AG04449 (cell line): ENCODE measurements at regions not wholly inside any gene's neighbourhood (a gene's known extent, or its start where the extent isn't known, plus 50 kb on each side); places are given as distances from the start of the nearest gene placed in this dataset.
"Not testable (repeated sequence)": the region's sequence is repeated elsewhere in the genome, so short reads cannot be mapped to it uniquely, and the experiment has no call there.

Source experiments
- CTCF ChIA-PET: fragments of 350-600 bp; formaldehyde crosslinking; extraction: SDS; loops from one replicate; lab custom pipeline; 2021; ENCODE audit warnings: antibody characterized with exemption; lab: Yijun Ruan, JAX
- POLR2A ChIA-PET: fragments of 400-600, 350-600 bp; formaldehyde crosslinking; extraction: SDS; loops from one replicate; lab custom pipeline; 2020; ENCODE audit warnings: antibody characterized with exemption, inconsistent platforms; lab: Yijun Ruan, JAX
- DNase-seq: peaks from one replicate; pipeline ENCODE4 v3.0.0-alpha.2; 2010; ENCODE audit warnings: low read depth, low spot score
- H3K4me3 ChIP-seq: 2 replicates; pipeline ENCODE4 v1.5.1; 2011; ENCODE audit warnings: low read depth, mild to moderate bottlenecking, control low read depth, low read length
- CTCF ChIP-seq: IDR thresholded peaks from one replicate; pipeline ENCODE4 v1.5.1; 2011; ENCODE audit warnings: mild to moderate bottlenecking, moderate library complexity, low read length, control low read depth, inconsistent platforms; ENCODE audit not compliant: insufficient read depth; ENCODE audit errors: missing control alignments

- no peak for TF ChIP-seq CTCF
- ChIA-PET POLR2A (no interaction called here), CTCF (interaction anchor here (1.4 kb wide), 2 partner anchors 16 to 21 kb away, joined by 3 to 4 read pairs; no protein-coding TSS in a partner anchor)
- DNase-seq: no peak
- no peak overlapping the region for H3K4me3 ChIP-seq
Observed at GRCh38 chr9:18275313-18275990, 198.5 kb upstream of the ADAMTSL1 start.

DNA sequence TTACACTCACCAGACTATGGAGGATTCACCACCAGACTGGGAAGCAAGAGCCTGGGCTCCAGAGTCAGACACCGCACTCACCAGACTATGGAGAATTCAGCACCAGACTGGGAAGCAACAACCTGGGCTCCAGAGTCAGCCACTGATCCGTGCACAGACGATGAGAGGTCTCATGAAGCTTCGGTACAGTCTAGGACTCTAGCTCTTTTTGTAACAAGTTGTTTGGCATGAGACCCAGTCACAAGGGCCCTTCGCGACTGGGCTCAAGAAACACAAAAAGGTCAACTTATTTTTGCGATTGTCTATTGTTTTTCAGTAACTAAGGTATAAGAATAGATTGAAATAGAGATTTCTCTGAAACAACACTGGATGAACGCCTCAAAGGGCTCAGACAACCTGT is 192.7 kb upstream of the ADAMTSL1 start:
- ChIA-PET CTCF (no interaction called here), POLR2A (no interaction called here)
- no peak for TF ChIP-seq CTCF
- H3K4me3 ChIP-seq: no peak overlapping the region
- no peak for DNase-seq

GRCh38 chr9:18294229-18294628 is 179.7 kb upstream of the ADAMTSL1 start:
- ChIA-PET CTCF (interaction anchor here (1.1 to 2.2 kb wide), 3 partner anchors 39 to 734 kb away, joined by 3 to 7 read pairs (median 6); no protein-coding TSS in a partner anchor), POLR2A (no interaction called here)
- H3K4me3 ChIP-seq: no peak overlapping the region
- DNase-seq: no peak
- no peak for TF ChIP-seq CTCF

DNA sequence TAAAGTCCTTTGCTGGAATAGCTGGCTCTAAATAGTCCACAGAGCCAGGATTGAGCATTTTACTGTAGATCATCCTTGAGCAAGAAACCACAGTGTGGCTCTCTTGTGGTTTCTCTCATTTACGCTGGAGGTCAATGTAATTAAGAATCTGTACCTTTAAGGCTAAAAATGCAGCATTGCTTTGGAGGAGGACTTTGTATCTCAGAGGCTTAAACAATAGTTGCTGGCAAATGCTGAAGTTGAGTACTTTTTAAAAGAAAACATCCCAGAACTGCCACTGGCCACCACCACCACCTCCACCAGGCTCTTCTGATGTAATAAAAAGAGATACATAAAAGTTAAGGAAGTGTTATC is 177.3 kb upstream of the ADAMTSL1 start:
- ChIA-PET CTCF (no interaction called here), POLR2A (no interaction called here)
- no peak for TF ChIP-seq CTCF
- no peak for DNase-seq
- no peak overlapping the region; the same call in 1 of the 2 replicates for H3K4me3 ChIP-seq

GRCh38 chr9:18297056-18297841 is 176.7 kb upstream of the ADAMTSL1 start:
- CTCF ChIA-PET: interaction anchor here (1.0 to 1.1 kb wide), 2 partner anchors 9 to 26 kb away, joined by 3 read pairs; no protein-coding TSS in a partner anchor
- peak overlapping the region; percentile 24; the same call in 1 of the 2 replicates for H3K4me3 ChIP-seq
- POLR2A ChIA-PET: no interaction called here
- no peak for TF ChIP-seq CTCF
- peak; percentile 3 for DNase-seq

DNA sequence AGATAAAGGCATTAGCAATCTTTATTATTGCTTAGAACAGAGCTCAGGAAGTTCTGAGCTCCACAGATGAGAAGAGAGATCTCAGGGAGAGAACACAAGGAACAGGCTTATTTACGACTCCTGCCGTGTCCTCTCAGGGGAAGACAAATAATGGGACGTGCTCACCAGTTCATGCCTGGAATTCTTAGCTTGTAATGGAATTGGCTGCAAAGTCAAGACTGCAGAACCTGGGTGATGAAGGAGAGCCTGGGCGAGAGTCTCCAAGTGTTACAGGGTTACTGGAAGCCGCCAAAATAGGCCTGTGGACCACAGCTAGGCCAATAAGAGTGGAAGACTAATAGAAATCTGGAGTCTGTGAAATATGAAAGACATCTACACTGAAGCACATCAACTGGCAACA is 174.5 kb upstream of the ADAMTSL1 start:
- no peak overlapping the region for H3K4me3 ChIP-seq
- no peak for TF ChIP-seq CTCF
- peak; percentile 3 for DNase-seq
- POLR2A ChIA-PET: no interaction called here
- CTCF ChIA-PET: interaction anchor here (1.0 to 1.6 kb wide), 2 partner anchors 143 to 729 kb away, joined by 3 to 8 read pairs; no protein-coding TSS in a partner anchor

DNA sequence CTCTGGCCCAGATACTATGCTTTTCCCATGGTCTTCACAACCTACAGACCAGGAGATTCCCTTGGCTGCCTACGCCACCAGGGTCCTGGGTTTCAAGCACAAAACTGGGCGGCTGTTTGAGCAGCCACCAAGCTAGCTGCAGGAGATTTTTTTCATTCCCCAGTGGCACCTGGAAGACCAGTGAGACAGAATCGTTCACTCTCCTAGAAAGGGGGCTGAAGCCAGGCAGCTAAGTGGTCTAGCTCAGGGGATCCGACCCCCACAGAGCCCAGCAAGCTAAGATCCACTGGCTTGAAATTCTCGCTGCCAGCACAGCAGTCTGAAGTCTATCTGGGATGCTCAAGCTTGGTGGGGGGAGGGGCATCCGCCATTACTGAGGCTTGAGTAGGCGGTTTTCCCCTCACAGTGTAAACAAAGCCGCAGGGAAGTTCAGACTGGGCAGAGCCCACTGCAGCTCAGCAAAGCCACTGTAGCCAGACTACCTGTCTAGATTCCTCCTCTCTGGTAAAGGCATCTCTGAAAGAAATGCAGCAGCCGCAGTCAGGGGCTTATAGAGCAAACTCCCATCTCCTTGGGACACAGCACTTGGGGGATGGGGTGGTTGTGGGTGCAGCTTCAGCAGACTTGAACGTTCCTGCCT is 168.7 kb upstream of the ADAMTSL1 start:
- CTCF ChIA-PET, H3K4me3 ChIP-seq, POLR2A ChIA-PET, DNase-seq: not testable (repeated sequence)
